Eye (tissue), 1 donor: ENCODE measurements at regions not wholly inside any gene's neighbourhood (a gene's known extent, or its start where the extent isn't known, plus 50 kb on each side); places are given as distances from the start of the nearest gene placed in this dataset.
"Not testable (repeated sequence)": the region's sequence is repeated elsewhere in the genome, so short reads cannot be mapped to it uniquely, and the experiment has no call there.

Source experiments
- DNase-seq: peaks from one replicate; pipeline ENCODE4 v3.0.0-alpha.2; 2015

GRCh38 chr1:22196041-22196440 lies 53.1 kb upstream of the WNT4 start:
- no peak for DNase-seq

GRCh38 chr1:22196641-22197040 lies 53.7 kb upstream of the WNT4 start:
- DNase-seq, result no peak

DNA sequence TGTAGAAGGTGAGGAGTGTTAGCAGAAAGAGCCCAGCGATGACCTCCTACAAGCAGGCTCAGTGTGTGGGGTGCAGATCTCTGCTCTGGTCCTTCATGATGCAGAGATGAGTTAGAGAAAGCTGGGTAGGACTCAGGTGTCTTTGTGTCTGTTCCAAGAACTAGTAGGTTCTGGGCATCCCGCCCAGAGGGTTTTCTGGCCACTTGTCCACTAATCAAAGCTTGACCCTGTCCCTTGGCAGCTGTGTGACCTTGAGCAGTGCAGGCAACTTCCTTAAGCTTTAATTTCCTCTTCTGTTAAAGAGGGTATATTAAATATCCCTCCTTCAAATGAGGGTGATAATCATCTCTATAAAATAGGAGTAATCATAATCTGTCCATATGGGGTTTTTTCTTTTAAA lies 54.7 kb upstream of the WNT4 start:
- no peak for DNase-seq

DNA sequence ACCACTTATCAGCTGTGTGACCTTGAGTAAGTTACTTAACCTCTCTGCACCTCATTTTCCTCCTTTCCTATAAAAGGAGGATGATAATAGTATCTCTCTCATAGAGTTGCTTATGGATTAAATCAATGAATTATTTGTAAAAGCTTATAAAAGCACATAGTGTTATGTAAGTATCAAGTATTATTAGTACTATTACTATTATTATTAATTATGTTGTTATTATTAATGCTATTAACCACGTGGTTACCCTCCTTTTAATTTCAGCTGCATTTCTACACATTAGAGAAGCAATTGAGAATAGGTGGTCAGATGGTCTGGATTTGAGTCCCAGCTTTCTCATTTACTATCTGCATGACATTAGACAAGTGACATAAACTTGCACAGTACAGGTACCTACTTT lies 58.1 kb upstream of the WNT4 start:
- DNase-seq, result no peak

- DNase-seq, result no peak
These were observed 60.4 kb upstream of the WNT4 start for GRCh38 chr1:22203335-22203734.

DNA sequence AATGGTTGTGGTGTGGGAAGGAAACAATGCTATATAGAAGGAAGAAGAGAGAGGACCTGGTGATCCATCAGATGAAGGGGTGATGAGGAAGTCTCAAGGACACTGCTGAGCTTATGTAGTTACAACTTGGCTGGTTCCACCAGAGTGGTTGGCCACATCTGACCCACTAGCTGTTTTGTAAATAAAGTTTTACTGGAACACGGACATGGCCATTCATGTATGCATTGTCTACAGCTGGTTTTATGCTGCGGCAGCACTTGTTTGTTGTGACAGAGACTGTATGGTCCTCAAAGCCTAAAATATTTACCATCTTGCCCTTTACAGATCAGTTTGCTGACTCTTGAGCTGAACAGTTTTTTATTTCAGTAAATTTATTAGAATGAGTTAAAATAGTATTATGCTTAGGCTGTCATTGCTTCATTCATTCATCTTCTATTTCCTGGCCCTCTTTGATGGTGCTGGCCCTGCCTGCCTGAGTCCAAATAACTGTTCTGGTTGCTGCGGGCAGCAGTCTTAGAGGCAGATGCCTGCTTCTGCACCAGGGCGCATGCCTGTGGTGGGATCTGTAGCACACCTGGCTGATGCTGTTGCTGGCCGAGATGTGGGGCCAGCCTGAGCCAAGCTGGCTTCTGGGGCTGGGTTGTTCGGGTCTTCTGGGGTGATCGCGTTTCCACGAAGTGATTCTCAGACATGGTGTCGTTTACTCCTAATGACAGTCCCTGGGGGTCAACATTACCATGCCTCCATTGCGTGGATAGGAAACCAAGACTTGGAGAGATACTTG lies 61.4 kb upstream of the WNT4 start:
- no peak for DNase-seq

DNA sequence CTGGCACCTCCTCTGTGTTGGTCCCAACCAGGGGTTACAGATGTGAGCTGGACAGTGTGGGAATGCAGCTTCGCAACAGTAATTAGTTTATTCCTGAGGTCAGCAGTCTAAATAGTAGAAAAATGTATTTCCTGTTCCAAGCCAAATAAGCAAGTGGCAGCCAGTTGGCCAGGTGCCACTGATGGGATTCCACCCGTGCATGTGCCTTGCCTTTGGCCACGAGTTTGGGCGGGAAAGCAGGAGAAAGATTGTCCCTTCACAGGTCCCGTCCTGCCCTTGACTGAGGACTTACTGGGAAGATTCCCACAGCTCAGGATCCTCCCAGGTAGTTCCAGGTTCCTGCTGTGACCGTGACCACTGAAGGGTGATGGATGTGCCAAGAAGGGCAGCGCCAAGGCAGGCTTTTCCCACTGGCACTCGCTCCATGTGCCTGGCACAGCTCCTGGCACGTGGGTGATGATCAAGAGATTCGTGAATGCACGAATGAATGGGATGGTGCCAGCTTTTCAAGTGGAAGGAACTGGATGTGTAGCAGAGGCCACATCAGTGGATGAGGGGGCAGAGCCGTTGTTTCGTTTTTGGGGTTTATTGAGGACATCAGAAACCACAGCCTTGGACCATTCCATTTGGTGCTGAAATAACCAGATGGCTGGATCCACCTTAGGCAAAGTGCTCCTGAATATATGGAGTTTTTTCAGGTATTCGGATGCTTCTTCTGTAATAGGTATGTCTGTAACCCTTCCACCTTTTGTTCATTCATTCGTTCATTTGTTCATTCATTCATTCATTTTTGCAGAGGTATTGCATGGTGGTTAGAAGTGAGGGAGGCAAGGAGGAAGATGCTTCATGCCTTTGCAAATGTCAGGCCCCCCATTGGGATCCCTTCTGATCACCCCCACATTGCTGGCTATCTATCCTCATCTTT lies 62.4 kb upstream of the WNT4 start:
- DNase-seq, result no peak

DNA sequence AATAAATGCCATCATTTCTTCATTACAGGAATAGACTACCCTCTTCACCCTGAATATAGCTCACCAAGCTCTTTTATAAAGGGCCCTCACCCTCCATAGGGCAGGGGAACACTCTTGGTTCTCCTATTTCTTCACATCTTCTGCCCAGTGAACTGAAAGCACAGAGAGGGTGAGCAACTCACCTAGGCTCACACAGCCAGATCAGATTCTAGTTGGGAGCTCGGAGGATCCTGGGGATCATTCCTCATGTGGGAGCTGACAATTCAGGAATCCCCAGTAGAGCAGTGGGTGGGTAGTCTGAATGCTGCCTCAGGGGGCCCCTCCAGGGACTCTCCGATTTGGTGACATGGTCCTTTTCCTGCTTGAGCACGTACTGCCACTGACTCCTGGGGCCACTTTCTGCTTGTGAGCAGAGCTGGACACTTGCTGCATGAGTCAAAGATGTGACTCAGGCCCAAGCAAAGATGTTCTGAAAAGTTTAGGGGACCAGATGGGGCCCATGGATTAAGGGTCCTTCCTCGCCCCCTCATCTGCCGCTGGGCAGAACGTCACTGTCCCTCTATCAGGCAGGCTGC lies 63.7 kb upstream of the WNT4 start:
- DNase-seq, result no peak

DNA sequence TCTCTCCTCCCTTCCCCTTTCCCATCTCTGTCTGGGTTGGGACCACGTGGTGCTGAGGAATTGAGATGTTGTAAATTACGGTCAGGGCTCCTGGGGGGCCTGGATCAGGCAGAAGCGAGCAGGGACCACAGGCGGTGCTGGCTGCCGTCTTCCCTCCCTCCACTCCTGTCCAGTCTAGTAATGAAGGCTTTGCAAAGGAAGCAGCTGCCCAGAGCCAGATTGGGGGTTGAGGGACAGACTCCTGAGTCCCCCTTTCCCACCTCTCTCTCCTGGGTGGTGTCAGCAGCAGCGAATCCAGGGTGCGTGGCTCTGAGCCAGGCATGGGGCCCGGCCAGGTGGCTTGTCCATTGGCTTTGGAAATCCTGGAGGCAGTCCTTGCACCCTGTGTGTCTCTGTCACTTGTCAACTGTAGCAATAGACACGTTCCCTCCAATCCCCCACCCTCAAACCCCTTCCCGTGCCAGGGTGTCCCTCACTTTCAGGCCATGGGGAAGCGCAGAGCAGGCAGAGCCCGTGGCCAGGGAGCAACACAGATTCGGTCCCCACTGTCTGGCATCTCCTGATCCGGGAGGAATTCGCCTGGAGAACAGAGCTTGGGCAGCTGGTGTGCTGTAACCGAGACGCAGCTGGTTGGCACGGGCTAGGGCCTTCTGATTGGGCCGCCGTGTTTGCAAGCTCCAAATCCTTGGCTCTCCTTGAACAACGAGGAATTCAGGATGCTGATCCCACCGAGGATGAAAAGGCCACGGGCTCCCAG lies 64.8 kb upstream of the WNT4 start:
- DNase-seq, result peak; percentile 76

DNA sequence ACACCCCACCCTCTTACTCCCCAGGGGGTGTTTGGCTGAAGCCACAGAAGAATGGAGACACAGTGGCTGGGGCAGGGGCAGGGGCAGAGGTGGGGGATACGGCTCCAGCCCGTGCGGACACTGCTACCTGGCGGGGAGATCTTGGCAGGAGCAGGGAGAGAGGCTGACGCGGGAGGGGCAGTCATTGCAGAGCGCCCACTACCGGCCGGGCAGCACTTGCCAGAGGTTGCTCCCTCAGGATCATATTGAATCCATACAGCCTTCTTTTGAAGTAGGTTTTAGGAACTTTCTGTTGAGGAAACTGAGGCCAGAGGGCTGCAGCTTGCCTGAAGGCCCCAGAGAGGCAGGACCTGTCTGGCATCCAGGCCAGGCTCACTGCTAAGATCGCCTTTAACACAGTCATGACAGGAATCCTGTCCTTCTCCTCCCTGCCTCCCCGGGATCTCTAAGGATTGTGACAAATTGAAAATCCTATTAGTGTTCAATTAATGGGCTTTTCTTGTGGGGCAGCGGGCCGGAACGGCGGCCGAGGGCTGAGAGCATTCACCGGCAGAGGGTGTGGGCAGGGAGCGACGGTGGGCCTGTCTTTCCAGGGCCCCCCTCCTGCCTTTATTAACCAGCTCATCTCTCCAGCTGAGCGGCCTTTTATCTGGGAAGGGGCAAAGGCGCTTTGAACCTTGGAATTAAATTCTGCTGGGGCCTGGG lies 65.5 kb upstream of the WNT4 start:
- peak; percentile 70 for DNase-seq

DNA sequence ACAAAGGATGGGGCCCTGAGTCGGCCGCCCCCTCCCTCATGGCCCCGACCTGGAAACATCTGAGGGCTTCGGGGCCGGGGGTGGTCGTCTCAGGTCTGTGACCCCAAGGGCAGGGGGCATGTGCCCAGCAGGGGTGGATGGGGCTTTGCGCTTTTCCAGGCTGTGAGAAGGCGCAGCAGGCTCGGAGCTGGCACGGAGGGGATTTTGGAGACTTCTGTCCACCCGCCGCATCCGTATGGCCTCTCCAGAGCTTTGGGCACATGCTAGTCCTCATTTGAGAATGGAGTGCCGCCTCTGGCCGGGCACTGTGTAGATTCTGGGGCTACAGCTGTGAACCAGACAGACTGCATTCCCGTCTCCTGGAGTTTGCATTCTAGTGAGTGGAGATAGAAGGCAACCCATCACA lies 66.1 kb upstream of the WNT4 start:
- peak; percentile 33 for DNase-seq

- no peak for DNase-seq
These were observed 67.3 kb upstream of the WNT4 start for GRCh38 chr1:22210176-22210575.

GRCh38 chr1:22210636-22211035 lies 67.7 kb upstream of the WNT4 start:
- DNase-seq, result no peak

DNA sequence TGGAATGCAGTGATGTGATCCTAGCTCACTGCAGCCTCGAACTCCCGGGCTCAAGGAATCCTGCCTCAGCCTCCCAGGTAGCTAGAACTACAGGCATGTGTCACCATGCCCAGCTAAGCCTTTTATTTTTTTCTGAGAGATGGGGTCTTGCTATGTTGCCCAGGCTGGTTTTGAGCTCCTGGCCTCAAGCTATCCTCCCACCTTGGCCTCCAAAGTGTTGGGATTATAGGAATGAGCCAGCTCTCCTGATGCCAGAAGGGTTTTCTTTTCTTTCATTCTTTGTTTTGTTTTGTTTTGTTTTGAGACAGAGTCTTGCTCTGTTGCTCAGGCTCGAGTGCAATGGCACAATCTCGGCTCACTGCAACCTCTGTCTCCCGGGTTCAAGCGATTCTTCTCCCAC lies 68.6 kb upstream of the WNT4 start:
- not testable (repeated sequence) for DNase-seq

DNA sequence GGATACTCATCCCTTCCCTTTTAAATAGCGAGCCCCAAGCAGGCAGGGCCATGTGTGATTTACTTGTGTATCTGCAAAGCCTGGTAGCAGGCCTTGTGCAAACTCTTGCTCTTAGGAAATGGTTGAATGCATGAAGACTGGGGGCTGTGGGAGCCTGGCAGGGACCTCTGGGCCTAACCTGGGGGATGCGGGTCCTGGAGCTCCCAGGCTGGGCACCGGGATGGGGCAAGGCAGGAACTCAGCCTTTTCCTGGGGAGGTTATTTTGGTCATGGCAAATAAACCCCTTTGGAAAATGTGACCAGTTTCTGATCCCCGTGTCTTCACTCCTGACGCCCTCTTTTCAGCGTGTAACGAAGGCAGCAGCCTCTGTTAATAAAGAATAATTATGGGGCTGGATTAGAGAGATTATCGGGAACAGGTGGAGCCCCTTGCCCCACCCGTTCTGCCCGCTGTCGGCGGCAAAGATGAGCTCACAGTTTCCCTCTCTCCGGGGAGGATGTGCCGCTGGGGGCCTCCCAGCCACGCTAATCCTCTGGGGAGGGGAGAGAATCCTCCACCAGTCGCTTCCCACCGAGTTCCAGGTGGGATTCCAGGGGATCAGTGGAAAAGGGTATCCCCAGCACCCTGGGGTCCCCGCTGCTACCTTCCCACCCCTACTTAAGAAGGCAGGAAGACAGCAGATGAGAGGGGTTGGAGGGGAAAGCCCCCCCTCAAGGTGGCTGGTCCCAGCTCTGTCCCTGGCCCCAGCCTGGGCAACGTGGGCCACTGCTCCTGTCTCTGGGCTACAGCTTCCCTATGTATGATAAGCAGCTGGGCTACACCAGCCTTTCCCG lies 69.7 kb upstream of the WNT4 start:
- peak; percentile 27 for DNase-seq

DNA sequence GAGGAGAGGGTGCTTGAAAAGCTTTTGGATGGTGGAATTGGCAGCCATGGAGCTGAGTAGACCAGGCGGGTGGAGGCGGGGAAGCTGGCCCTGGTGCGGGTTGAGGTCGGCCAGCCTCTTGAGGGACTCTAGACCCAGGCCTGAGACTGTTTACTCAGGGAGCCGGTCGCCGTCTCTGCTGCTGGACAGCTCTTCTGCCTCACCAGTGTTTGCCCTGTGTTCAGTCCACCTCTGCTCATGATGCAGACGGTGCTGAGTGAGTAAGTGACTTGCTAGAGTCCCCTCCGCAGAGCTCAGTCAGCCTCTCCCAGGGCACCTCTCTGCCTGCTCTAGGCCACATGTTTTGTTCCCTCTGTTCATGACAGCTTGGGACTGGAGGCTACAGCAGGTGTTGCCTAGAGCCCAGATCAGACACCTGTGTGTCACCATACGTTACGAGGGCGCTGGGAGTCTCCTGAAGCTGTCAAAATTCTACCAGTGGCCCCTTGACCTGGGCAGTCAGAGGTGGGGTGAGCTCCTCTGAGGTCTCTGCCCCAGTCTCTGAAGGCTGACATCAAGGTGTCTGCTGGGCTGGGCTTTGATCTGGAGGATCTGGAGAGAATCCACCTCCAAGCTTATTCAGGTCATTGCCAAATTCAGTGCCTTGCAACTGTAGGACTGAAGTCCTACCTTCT lies 73.5 kb upstream of the WNT4 start:
- no peak for DNase-seq

DNA sequence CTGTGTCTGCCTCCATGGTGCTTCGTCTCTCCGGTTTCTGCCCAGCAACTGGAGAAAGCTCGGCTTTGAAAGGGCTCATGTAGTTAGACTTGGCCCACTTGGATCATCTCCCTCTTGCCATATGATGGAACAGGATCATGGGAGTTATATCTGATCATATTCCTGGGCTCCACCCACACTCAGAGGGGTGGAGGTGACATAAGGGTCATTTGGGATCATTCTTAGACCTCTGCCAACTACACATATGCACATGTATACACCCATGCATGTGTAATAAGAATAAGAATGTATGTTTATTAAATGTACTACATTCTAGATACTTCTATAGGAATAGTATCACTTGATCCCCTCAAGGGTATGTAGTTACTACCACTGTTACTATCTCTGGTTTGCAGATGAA lies 74.1 kb upstream of the WNT4 start:
- DNase-seq, result no peak

- DNase-seq, result no peak
These were observed 75.0 kb upstream of the WNT4 start for GRCh38 chr1:22217811-22218460.

DNA sequence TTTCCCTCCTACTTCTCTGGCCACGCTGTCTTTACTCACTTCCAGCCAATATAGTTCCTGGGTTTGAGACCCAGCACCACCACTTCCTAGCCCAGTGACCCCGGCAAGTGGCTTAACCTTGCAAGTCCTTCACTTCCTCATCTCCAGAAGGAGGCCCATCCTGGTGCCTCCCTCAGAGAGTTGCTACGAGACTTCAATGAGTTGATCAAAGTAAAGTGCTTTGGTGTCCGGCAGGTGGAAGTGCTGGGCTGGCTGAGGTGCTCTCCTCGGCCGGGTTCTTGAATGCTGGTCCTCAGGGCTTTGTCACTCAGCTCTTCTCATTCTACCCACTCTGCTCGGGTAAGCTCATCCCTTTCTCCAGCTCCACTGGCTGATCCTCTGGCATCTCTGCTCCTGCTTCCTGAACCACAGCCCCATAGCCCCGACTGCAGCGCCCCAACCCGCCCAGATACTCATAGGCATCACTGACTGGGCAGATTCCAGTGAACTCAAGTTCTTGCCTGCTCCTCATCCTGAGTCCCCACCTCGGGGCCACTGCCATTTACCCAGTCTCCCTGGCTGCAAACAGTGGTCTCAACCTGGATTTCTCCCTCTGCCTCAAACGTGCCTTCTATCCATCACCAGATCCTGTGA lies 75.8 kb upstream of the WNT4 start:
- DNase-seq, result no peak
